ENCODE measurements at regions not wholly inside any gene's neighbourhood (a gene's known extent, or its start where the extent isn't known, plus 50 kb on each side); places are given as distances from the start of the nearest gene placed in this dataset.

GRCh38 chr14:31971612-31972011 lies 105.5 kb upstream of the ARHGAP5 start:
- DNase-seq (no peak), ATAC-seq (ENCODE audit: low read depth) (no peak)
- WGBS, 2 experiments (ENCODE audit: extremely low coverage in 2 of 2, insufficient read length in 1 of 2) = 50% methylated on average over 1 of the region's 4 CpGs; no CpG with 5 or more reads in 1 of the 2 experiments
- ChIA-PET CTCF (no interaction called here), POLR2A (ENCODE audit: unreplicated experiment) (no interaction called here)
- Histone ChIP-seq H4K8ac (ENCODE audit: low read depth in 2 of 2, low read length in 2 of 2) (no peak overlapping the region), H3K27ac (ENCODE audit: insufficient read depth, low read length) (no peak overlapping the region), H3K9ac (ENCODE audit: low read depth, low read length) (no peak overlapping the region), H3K27me3 (ENCODE audit: control insufficient read depth, insufficient read depth, low read length) (peaks cover 2% of the 10 kb centered on the region), H2BK15ac (ENCODE audit: low read depth, low read length) (no peak overlapping the region), H3K23ac (ENCODE audit: low read depth, low read length) (no peak overlapping the region), H2AK5ac (ENCODE audit: low read depth, low read length) (no peak overlapping the region), H2BK120ac (ENCODE audit: low read depth, low read length) (no peak overlapping the region), H4K5ac (ENCODE audit: low read depth, low read length) (no peak overlapping the region), H2AFZ (replicated peaks; ENCODE audit: low read length, poor library complexity) (no peak overlapping the region), H3K18ac (ENCODE audit: low read depth, low read length) (no peak overlapping the region), H3K36me3 (ENCODE audit: control insufficient read depth, insufficient read depth, low read length) (no peaks in the 10 kb centered on the region), H3K4me1 (ENCODE audit: control insufficient read depth, insufficient read depth, low read length) (peaks cover 6% of the 10 kb centered on the region), H3K79me1 (ENCODE audit: low read depth in 1 of 2, low read length in 2 of 2) (no peaks in the 10 kb centered on the region), H2BK5ac (ENCODE audit: low read depth, low read length, poor library complexity, severe bottlenecking) (no peak overlapping the region), H3K9me3 (ENCODE audit: control insufficient read depth, insufficient read depth, low read length) (peaks cover 3% of the 10 kb centered on the region), H3K56ac (ENCODE audit: extremely low read depth, insufficient read depth, low read length) (no peak overlapping the region), H3K4me2 (ENCODE audit: low read depth, low read length) (no peak overlapping the region), H3K9me1 (ENCODE audit: insufficient read depth, low read length) (no peaks in the 10 kb centered on the region), H3K4ac (ENCODE audit: low read depth, low read length) (no peak overlapping the region), H4K91ac (ENCODE audit: insufficient read depth, low read depth, low read length) (no peak overlapping the region), H3K4me3 (ENCODE audit: insufficient read depth, low read depth, low read length) (no peak overlapping the region), H2BK20ac (ENCODE audit: low read depth, low read length) (no peak overlapping the region), H2AK9ac (replicated peaks; ENCODE audit: low read depth, low read length, poor library complexity) (no peak overlapping the region), H3K14ac (replicated peaks; ENCODE audit: low read depth, low read length) (no peak overlapping the region), H4K20me1 (ENCODE audit: insufficient read depth, low read length) (no peaks in the 10 kb centered on the region)
- in situ Hi-C loops (cut with MboI; ENCODE audit: low sequenced_read_pairs) = no loop called here
- intact Hi-C loops (cut with micrococcal nuclease) = no loop called here
- BruUV-seq (replicated peaks) = no TSS peak
- dilution Hi-C loops (cut with HindIII; ENCODE audit: low sequenced_read_pairs, unreplicated experiment) = no loop called here
- TF ChIP-seq NFE2L2 (IDR thresholded peaks at IDR 0.05; ENCODE audit: low read depth, low read length) (no peak), CTCF (conservative IDR thresholded peaks at IDR 0.05; ENCODE audit: low read depth, low read length) (no peak), MXI1 (IDR thresholded peaks at IDR 0.05; ENCODE audit: borderline replicate concordance, low read depth, low read length) (no peak), RCOR1 (IDR thresholded peaks at IDR 0.05; ENCODE audit: insufficient replicate concordance, low read length) (no peak), RAD21 (IDR thresholded peaks at IDR 0.05; ENCODE audit: low read length) (no peak), FOS (IDR thresholded peaks at IDR 0.05; ENCODE audit: low read depth, low read length) (no peak), RFX5 (IDR thresholded peaks at IDR 0.05; ENCODE audit: low read depth, low read length) (no peak), POLR2A (IDR thresholded peaks at IDR 0.05; ENCODE audit: low read depth, low read length) (no peak), CHD1 (IDR thresholded peaks at IDR 0.05; ENCODE audit: low read depth, low read length) (no peak), MAFK (IDR thresholded peaks at IDR 0.05; ENCODE audit: low read depth, low read length) (no peak), CEBPB (IDR thresholded peaks at IDR 0.05; ENCODE audit: low read depth, low read length) (no peak), BHLHE40 (IDR thresholded peaks at IDR 0.05; ENCODE audit: low read depth, low read length) (no peak), MAZ (IDR thresholded peaks at IDR 0.05; ENCODE audit: borderline replicate concordance, low read depth, low read length) (no peak)
